ENCODE measurements at regions not wholly inside any gene's neighbourhood (a gene's known extent, or its start where the extent isn't known, plus 50 kb on each side); places are given as distances from the start of the nearest gene placed in this dataset.

DNA sequence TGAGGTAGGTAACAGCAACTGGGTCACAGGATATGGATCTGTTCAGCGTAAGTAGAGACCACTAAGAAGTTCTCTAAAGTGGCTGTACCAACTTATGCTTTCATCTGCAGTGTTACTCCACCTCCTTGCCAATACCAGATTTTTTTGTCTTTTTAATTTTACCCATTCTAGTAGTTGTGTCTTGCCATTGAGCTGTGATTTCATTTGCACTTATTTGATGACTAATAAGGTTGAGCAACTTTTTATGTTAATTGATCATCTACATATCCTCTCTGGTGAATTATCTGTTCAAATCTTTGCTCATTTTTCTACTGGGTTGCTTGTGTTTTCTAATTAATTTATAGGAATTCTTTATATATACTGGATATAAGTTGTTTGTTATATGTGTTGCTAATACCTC lies 82.9 kb downstream of the OGFRL1 start:
- TF ChIP-seq, protein P1, sequence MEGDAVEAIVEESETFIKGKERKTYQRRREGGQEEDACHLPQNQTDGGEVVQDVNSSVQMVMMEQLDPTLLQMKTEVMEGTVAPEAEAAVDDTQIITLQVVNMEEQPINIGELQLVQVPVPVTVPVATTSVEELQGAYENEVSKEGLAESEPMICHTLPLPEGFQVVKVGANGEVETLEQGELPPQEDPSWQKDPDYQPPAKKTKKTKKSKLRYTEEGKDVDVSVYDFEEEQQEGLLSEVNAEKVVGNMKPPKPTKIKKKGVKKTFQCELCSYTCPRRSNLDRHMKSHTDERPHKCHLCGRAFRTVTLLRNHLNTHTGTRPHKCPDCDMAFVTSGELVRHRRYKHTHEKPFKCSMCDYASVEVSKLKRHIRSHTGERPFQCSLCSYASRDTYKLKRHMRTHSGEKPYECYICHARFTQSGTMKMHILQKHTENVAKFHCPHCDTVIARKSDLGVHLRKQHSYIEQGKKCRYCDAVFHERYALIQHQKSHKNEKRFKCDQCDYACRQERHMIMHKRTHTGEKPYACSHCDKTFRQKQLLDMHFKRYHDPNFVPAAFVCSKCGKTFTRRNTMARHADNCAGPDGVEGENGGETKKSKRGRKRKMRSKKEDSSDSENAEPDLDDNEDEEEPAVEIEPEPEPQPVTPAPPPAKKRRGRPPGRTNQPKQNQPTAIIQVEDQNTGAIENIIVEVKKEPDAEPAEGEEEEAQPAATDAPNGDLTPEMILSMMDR (IDR thresholded peaks at IDR 0.05; ENCODE audit: low read depth, low read length, poor library complexity, severe bottlenecking), result no peak
- no peak for TF ChIP-seq EZH2phosphoT487 (IDR thresholded peaks at IDR 0.05; ENCODE audit: borderline replicate concordance, low read length)

Data from DOHH2 (cell line).